ES-I3 (cell line): ENCODE measurements at regions not wholly inside any gene's neighbourhood (a gene's known extent, or its start where the extent isn't known, plus 50 kb on each side); places are given as distances from the start of the nearest gene placed in this dataset.

Source experiments
- H3K36me3 ChIP-seq: 2 replicates; pipeline ENCODE4 v1.6.1; 2013; ENCODE audit warnings: mild to moderate bottlenecking, low read length, control low read depth, moderate library complexity; ENCODE audit not compliant: insufficient read depth
- H3K4me1 ChIP-seq: 2 replicates; pipeline ENCODE4 v1.6.1; 2013; ENCODE audit warnings: mild to moderate bottlenecking, control low read depth, low read length; ENCODE audit not compliant: insufficient read depth
- H3K9ac ChIP-seq: 2 replicates; pipeline ENCODE4 v1.6.1; 2013; ENCODE audit warnings: low read depth, mild to moderate bottlenecking, low read length, moderate library complexity
- H3K9me3 ChIP-seq: 2 replicates; pipeline ENCODE4 v1.6.1; 2013; ENCODE audit warnings: mild to moderate bottlenecking, low read length, moderate library complexity; ENCODE audit not compliant: control insufficient read depth, insufficient read depth

GRCh38 chr14:95979339-95980042 lies 59.7 kb upstream of the C14orf132 start:
- Histone ChIP-seq H3K9me3 (no peaks in the 10 kb centered on the region; the same call in 1 of the 2 replicates), H3K36me3 (no peaks in the 10 kb centered on the region), H3K4me1 (peaks cover 29% of the 10 kb centered on the region), H3K9ac (0 out of 2 replicates have a peak overlapping the region, but pooled peaks have one; percentile 7)

GRCh38 chr14:95980402-95980801 lies 58.8 kb upstream of the C14orf132 start:
- H3K9ac ChIP-seq, result no peak overlapping the region
- no peaks in the 10 kb centered on the region for H3K36me3 ChIP-seq
- H3K4me1 ChIP-seq, result peaks cover 29% of the 10 kb centered on the region
- no peaks in the 10 kb centered on the region; the same call in 1 of the 2 replicates for H3K9me3 ChIP-seq

- no peaks in the 10 kb centered on the region for H3K36me3 ChIP-seq
- H3K4me1 ChIP-seq, result peaks cover 29% of the 10 kb centered on the region
- H3K9me3 ChIP-seq, result no peaks in the 10 kb centered on the region; the same call in 1 of the 2 replicates
- H3K9ac ChIP-seq, result no peak overlapping the region
These were observed 57.2 kb upstream of the C14orf132 start for GRCh38 chr14:95981965-95982364.

GRCh38 chr14:95984206-95984605 lies 55.0 kb upstream of the C14orf132 start:
- peaks cover 9% of the 10 kb centered on the region for H3K9me3 ChIP-seq
- no peak overlapping the region for H3K9ac ChIP-seq
- peaks cover 18% of the 10 kb centered on the region for H3K4me1 ChIP-seq
- H3K36me3 ChIP-seq, result no peaks in the 10 kb centered on the region
